GM10248 (cell line): ENCODE measurements at regions not wholly inside any gene's neighbourhood (a gene's known extent, or its start where the extent isn't known, plus 50 kb on each side); places are given as distances from the start of the nearest gene placed in this dataset.

Experiments used
- CTCF ChIA-PET: fragments of 300-600 bp; sonication (Branson Sonifier 250); formaldehyde crosslinking; extraction: SDS; loops from one replicate; lab custom pipeline; 2021; ENCODE audit warnings: antibody characterized with exemption; lab: Yijun Ruan, JAX
- POLR2A ChIA-PET: fragments of 350-650 bp; sonication (Branson Sonifier 250); formaldehyde crosslinking; extraction: SDS; loops from one replicate; lab custom pipeline; 2020; ENCODE audit warnings: antibody characterized with exemption; lab: Yijun Ruan, JAX
- DNase-seq: peaks from one replicate; pipeline ENCODE4 v3.0.0; 2012; ENCODE audit errors: extremely low spot score
- CTCF ChIP-seq: IDR thresholded peaks from 2 replicates; pipeline ENCODE4 v1.5.1; 2012; ENCODE audit warnings: mild to moderate bottlenecking, low read depth; ENCODE audit errors: extremely low read depth, missing control alignments, control extremely low read depth

- peak; percentile 34 for DNase-seq
- POLR2A ChIA-PET: no interaction called here
- CTCF ChIA-PET: no interaction called here
- no peak for TF ChIP-seq CTCF
Measured at GRCh38 chr1:243910607-243911006, 60.6 kb upstream of the AKT3 start.

- no peak for TF ChIP-seq CTCF
- no peak for DNase-seq
- ChIA-PET POLR2A (no interaction called here), CTCF (interaction anchor here (1.4 kb wide), 1 partner anchor 12 kb away, joined by 4 read pairs; no protein-coding TSS in a partner anchor)
Measured at GRCh38 chr1:243903895-243904294, 53.9 kb upstream of the AKT3 start.

GRCh38 chr1:243903041-243903440 is 53.0 kb upstream of the AKT3 start:
- CTCF ChIA-PET: interaction anchor here (0.7 to 1.7 kb wide), 3 partner anchors 12 to 29 kb away, joined by 3 to 4 read pairs (median 3); no protein-coding TSS in a partner anchor
- TF ChIP-seq CTCF: no peak
- no peak for DNase-seq
- POLR2A ChIA-PET: no interaction called here

- ChIA-PET POLR2A (no interaction called here), CTCF (interaction anchor here (1.7 kb wide), 1 partner anchor 30 kb away, joined by 4 read pairs; no protein-coding TSS in a partner anchor)
- no peak for DNase-seq
- TF ChIP-seq CTCF: no peak
Measured at GRCh38 chr1:243902100-243902499, 52.1 kb upstream of the AKT3 start.
